SK-N-SH (cell line): ENCODE measurements at regions not wholly inside any gene's neighbourhood (a gene's known extent, or its start where the extent isn't known, plus 50 kb on each side); places are given as distances from the start of the nearest gene placed in this dataset.
A peak's percentile ranks its signal among the peaks of the same experiment; 100 is the strongest.
"Not testable (repeated sequence)": the region's sequence is repeated elsewhere in the genome, so short reads cannot be mapped to it uniquely, and the experiment has no call there.

Experiments
- CTCF ChIA-PET: fragments of 300-600, 350-600 bp; formaldehyde crosslinking; extraction: SDS; loops from one replicate; lab custom pipeline; 2021; lab: Yijun Ruan, JAX
- POLR2A ChIA-PET: fragments of 350-600 bp; sonication (Branson Sonifier 250); formaldehyde crosslinking; extraction: SDS; loops from one replicate; lab custom pipeline; 2020; ENCODE audit warnings: antibody characterized with exemption, inconsistent platforms; lab: Yijun Ruan, JAX
- DNase-seq: peaks from one replicate; pipeline ENCODE4 v3.0.0; 2012
- H2AFZ ChIP-seq: fragments of 200-600 bp; sonication (generic); 2 replicates; pipeline ENCODE4 v1.8.1; 2016; ENCODE audit warnings: antibody characterized with exemption, mild to moderate bottlenecking, low read depth
- H3F3A ChIP-seq: fragments of 200-600 bp; sonication (generic); replicated peaks from 2 replicates; pipeline ENCODE3; 2016; ENCODE audit warnings: antibody characterized with exemption, mild to moderate bottlenecking; ENCODE audit not compliant: insufficient read depth
- H3K27ac ChIP-seq, 2 experiments: fragments of 200-500 bp in 1 of 2; fragments of 200-600 bp in 1 of 2; sonication (Bioruptor generic) in 1 of 2; sonication (generic), shearing (Covaris generic) in 1 of 2; 2 replicates each; pipeline versions ENCODE4 v1.5.1 to v1.6.1; 2014 to 2016; ENCODE audit warnings: low read depth in 2 of 2, inconsistent platforms in 1 of 2, low read length in 1 of 2, mild to moderate bottlenecking in 1 of 2, mixed read lengths in 1 of 2
- H3K27me3 ChIP-seq: fragments of 200-600 bp; sonication (generic), shearing (Covaris generic); 2 replicates; pipeline ENCODE4 v1.6.1; 2016; ENCODE audit warnings: mixed run types; ENCODE audit not compliant: insufficient read depth
- H3K36me3 ChIP-seq, 2 experiments: fragments of 200-500 bp in 1 of 2; fragments of 200-600 bp in 1 of 2; sonication (Bioruptor generic) in 1 of 2; sonication (generic) in 1 of 2; replicated peaks in 1 of 2; 2 replicates each; pipeline versions ENCODE3 to v1.5.1; 2014 to 2016; ENCODE audit warnings: low read length in 1 of 2, mild to moderate bottlenecking in 1 of 2; ENCODE audit not compliant: insufficient read depth in 2 of 2, control insufficient read depth in 1 of 2
- H3K4me1 ChIP-seq, 2 experiments: fragments of 200-500 bp in 1 of 2; fragments of 200-600 bp in 1 of 2; sonication (Bioruptor generic) in 1 of 2; sonication (generic), shearing (Covaris generic) in 1 of 2; 2 replicates each; pipeline versions ENCODE4 v1.5.1 to v1.6.1; 2014 to 2016; ENCODE audit warnings: low read depth in 1 of 2, low read length in 1 of 2, mixed run types in 1 of 2; ENCODE audit not compliant: insufficient read depth in 2 of 2, control insufficient read depth in 1 of 2
- H3K4me2 ChIP-seq: fragments of 200-600 bp; sonication (generic), shearing (Covaris generic); 2 replicates; pipeline ENCODE4 v1.6.1; 2017; ENCODE audit warnings: mixed run types
- H3K4me3 ChIP-seq, 2 experiments: fragments of 200-500 bp in 1 of 2; fragments of 200-600 bp in 1 of 2; sonication (Bioruptor generic) in 1 of 2; sonication (generic), shearing (Covaris generic) in 1 of 2; 2 replicates each; pipeline versions ENCODE4 v1.5.1 to v1.8.1; 2014 to 2016; ENCODE audit warnings: low read depth in 2 of 2, inconsistent platforms in 1 of 2, low read length in 1 of 2, mild to moderate bottlenecking in 1 of 2, mixed read lengths in 1 of 2, moderate library complexity in 1 of 2
- H3K79me2 ChIP-seq: fragments of 200-600 bp; sonication (generic); 2 replicates; pipeline ENCODE4 v1.8.1; 2017; ENCODE audit warnings: mild to moderate bottlenecking; ENCODE audit not compliant: insufficient read depth
- H3K9ac ChIP-seq: fragments of 200-600 bp; sonication (generic); 2 replicates; pipeline ENCODE4 v1.6.1; 2017; ENCODE audit warnings: mixed run types
- H3K9me2 ChIP-seq: fragments of 200-600 bp; sonication (generic); 2 replicates; pipeline ENCODE4 v1.6.1; 2017; ENCODE audit warnings: mixed run types
- H3K9me3 ChIP-seq: fragments of 200-600 bp; sonication (generic); 2 replicates; pipeline ENCODE4 v1.6.1; 2017; ENCODE audit warnings: mixed run types, mild to moderate bottlenecking, moderate library complexity
- H4K20me1 ChIP-seq: fragments of 200-600 bp; sonication (generic); 2 replicates; pipeline ENCODE4 v1.6.1; 2017; ENCODE audit warnings: mild to moderate bottlenecking, mixed run types; ENCODE audit not compliant: insufficient read depth
- RAD21 ChIP-seq: IDR thresholded peaks from 2 replicates; pipeline ENCODE4 v1.6.1; 2012; ENCODE audit warnings: mild to moderate bottlenecking, low read length
- SMC3 ChIP-seq: IDR thresholded peaks from 2 replicates; pipeline ENCODE4 v1.6.1; 2012; ENCODE audit warnings: low read depth, low read length, improper control_type of control experiment
- WGBS: methylation state at CpG from one replicate; pipeline ENCODE4 v1.1.6; 2017; ENCODE audit warnings: low lambda C conversion rate; 5-methylcytosine and 5-hydroxymethylcytosine counted together
- TF ChIP-seq, protein P1 (sequence below): fragments of 200-600 bp; sonication (generic); IDR thresholded peaks from 2 replicates; pipeline ENCODE4 v1.6.1; 2017; ENCODE audit warnings: antibody characterized with exemption, mild to moderate bottlenecking, moderate library complexity

DNA sequence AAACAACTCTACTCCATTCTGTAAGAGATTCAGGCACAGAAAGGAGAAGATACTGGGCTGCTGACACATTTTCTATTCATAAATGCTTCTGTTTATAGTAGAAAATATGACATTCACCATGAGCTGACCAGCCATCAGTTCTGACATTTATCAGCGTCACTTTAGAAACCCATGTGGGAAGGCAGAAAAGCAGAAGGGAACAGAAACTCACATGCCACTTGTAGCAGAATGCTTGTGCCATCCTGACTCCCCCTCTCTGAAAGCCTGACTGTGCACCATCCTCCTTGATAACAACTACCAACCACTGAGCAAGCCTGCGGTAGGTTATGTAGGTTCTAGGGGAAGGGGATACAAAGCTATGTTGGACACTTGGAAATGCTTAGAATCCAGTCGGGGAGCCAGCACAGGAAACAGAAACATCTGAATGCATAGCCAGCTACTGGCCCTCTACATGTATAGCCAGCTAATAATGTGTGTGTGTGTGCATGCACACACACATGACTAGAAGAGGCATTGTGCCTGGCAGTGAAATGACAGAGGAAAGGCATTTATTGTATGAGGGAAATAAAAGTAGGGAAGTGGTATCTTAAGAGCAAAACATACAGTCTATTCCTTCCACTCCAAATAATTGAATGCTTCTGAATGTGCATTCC, 104.3 kb downstream of the SPDYE17 start:
- H3K36me3 ChIP-seq, H3K9me3 ChIP-seq, H3K27me3 ChIP-seq, H3K27ac ChIP-seq, POLR2A ChIA-PET, H2AFZ ChIP-seq, H3K9me2 ChIP-seq, H3K79me2 ChIP-seq, H3K9ac ChIP-seq, H4K20me1 ChIP-seq, H3K4me2 ChIP-seq, H3K4me3 ChIP-seq, CTCF ChIA-PET, H3K4me1 ChIP-seq, DNase-seq, H3F3A ChIP-seq: not testable (repeated sequence)
- WGBS, result 72% methylated on average over 2 of the region's 3 CpGs

DNA sequence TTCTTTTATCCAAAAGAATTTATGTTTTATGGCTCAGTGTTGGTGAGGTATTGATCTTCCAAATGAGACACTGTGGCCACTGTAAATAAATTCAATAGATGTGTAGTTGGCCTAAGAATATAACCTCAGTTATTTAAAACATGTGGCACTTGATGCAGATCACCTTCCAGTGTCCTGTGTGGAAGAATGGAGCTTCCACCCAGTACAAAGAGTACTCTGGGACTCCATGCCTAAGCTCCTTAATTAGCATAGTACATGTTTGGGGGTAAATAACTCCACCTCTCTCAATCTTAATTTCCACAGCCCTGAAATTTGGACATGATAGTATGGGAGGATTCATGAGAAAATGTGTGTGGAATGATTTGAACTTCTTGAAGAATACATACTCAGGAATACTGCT, 105.7 kb downstream of the SPDYE17 start:
- CTCF ChIA-PET, H3K4me2 ChIP-seq, H3F3A ChIP-seq, H3K36me3 ChIP-seq, H3K9me3 ChIP-seq, H3K79me2 ChIP-seq, H3K4me3 ChIP-seq, DNase-seq, H4K20me1 ChIP-seq, H3K4me1 ChIP-seq, H3K27ac ChIP-seq, POLR2A ChIA-PET, H3K9ac ChIP-seq, H3K9me2 ChIP-seq, H2AFZ ChIP-seq, H3K27me3 ChIP-seq: not testable (repeated sequence)

DNA sequence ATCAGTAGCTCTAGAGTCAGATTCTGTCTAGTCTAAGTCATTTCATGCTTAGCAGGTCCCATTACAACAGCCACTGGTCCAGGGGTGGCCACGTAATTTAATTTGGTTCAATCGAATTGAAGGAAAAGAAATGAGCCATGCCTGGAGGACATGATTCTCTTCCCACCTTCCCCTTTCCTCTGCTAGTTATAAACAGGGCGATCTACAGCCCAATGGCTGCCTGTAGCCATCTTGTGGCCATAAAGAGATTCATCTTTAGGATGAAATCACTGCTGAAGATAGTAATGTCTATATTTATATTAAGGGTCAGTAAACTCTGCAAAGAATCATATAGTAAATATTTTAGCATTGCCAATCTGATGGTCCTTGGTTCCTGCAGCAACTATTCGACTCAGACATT, 107.4 kb downstream of the SPDYE17 start:
- not testable (repeated sequence) for H3K9ac ChIP-seq

DNA sequence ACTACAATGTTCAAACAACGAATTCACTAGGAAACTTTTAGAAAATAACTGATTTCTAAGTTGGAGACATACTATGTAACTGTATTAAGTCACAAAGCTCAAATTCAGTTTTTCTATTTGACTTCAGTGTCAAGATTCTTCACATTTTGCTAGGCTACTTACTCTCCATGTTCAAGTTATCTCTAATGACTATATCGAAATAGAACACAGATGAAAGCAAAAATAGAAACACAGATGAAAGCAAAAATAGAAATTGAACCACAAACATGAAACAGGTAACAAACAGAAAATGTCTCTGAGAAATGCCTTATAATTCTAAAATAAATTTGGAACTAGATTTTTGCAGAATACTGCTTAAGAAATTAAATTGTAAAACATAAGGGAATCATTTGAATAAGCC, 113.5 kb downstream of the SPDYE17 start:
- POLR2A ChIA-PET, H3K4me1 ChIP-seq, CTCF ChIA-PET, H3K27ac ChIP-seq, H3K4me3 ChIP-seq, H3K36me3 ChIP-seq, H2AFZ ChIP-seq, H3K9me3 ChIP-seq, H4K20me1 ChIP-seq, H3F3A ChIP-seq, H3K79me2 ChIP-seq, H3K27me3 ChIP-seq, H3K9ac ChIP-seq, H3K9me2 ChIP-seq, DNase-seq, H3K4me2 ChIP-seq: not testable (repeated sequence)
- 8% methylated on average over 2 of the region's 2 CpGs for WGBS

More for the DNA sequence above, 107.4 kb downstream of the SPDYE17 start:
- H3K9me3 ChIP-seq, H3K79me2 ChIP-seq, H3K4me2 ChIP-seq, H3F3A ChIP-seq, H3K4me1 ChIP-seq, H4K20me1 ChIP-seq, H3K27ac ChIP-seq, H3K4me3 ChIP-seq, H2AFZ ChIP-seq, H3K36me3 ChIP-seq, POLR2A ChIA-PET, CTCF ChIA-PET, H3K27me3 ChIP-seq, H3K9me2 ChIP-seq: not testable (repeated sequence)
- 30% methylated on average over 4 of the region's 4 CpGs for WGBS
- peak; percentile 8 for DNase-seq
- TF ChIP-seq, protein P1, sequence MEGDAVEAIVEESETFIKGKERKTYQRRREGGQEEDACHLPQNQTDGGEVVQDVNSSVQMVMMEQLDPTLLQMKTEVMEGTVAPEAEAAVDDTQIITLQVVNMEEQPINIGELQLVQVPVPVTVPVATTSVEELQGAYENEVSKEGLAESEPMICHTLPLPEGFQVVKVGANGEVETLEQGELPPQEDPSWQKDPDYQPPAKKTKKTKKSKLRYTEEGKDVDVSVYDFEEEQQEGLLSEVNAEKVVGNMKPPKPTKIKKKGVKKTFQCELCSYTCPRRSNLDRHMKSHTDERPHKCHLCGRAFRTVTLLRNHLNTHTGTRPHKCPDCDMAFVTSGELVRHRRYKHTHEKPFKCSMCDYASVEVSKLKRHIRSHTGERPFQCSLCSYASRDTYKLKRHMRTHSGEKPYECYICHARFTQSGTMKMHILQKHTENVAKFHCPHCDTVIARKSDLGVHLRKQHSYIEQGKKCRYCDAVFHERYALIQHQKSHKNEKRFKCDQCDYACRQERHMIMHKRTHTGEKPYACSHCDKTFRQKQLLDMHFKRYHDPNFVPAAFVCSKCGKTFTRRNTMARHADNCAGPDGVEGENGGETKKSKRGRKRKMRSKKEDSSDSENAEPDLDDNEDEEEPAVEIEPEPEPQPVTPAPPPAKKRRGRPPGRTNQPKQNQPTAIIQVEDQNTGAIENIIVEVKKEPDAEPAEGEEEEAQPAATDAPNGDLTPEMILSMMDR, result peak; percentile 33
- peak; percentile 43; the same call in 1 of the 2 replicates for TF ChIP-seq SMC3
- TF ChIP-seq RAD21, result peak; percentile 57

DNA sequence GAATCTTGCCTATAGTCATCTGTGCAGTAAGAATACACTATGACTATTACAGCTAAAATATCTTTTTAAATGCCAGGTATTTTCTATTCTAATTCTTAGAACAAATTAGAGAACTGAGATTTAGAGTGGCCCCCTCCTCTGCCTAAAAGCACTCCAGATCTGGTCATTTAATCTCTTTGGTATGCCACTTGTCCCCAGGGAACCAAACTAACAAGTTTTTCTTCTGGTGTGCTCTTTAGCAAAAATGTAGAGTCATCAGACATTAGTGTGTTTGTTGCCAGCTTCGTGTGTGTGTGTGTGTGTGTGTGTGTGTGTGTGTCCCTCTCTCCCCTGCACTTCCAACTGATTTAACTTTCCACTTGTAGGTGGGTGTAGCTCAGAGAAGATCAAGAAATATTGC, 117.8 kb downstream of the SPDYE17 start:
- H3K27ac ChIP-seq, H3K27me3 ChIP-seq, H3K4me2 ChIP-seq, H3K4me3 ChIP-seq, POLR2A ChIA-PET, H3K9me2 ChIP-seq, H4K20me1 ChIP-seq, H2AFZ ChIP-seq, H3K9ac ChIP-seq, H3K9me3 ChIP-seq, H3F3A ChIP-seq, H3K79me2 ChIP-seq, DNase-seq, H3K4me1 ChIP-seq, CTCF ChIA-PET, H3K36me3 ChIP-seq: not testable (repeated sequence)
- 8% methylated on average over 1 of the region's 1 CpG for WGBS
